Right cardiac atrium (tissue), 5 donors: ENCODE measurements at regions not wholly inside any gene's neighbourhood (a gene's known extent, or its start where the extent isn't known, plus 50 kb on each side); places are given as distances from the start of the nearest gene placed in this dataset.

Experiments
- ATAC-seq, 2 donors: fragments of 200-7000 bp; cut with Tn5 transposase; one replicate each; pipeline versions ENCODE4 v1.8.0 to v1.9.1; 2020; ENCODE audit warnings: moderate library complexity in 2 of 2, mild to moderate bottlenecking in 1 of 2
- DNase-seq, 3 donors: peaks; one replicate each; pipeline ENCODE4 v3.0.0-alpha.2; 2020
- H3K27ac ChIP-seq: one replicate; pipeline ENCODE4 v1.5.1; 2013; ENCODE audit warnings: mild to moderate bottlenecking, low read length, control low read depth, moderate library complexity
- H3K27me3 ChIP-seq: one replicate; pipeline ENCODE4 v1.6.1; 2013; ENCODE audit not compliant: control insufficient read depth, insufficient read depth
- H3K4me1 ChIP-seq: one replicate; pipeline ENCODE4 v1.6.1; 2013; ENCODE audit warnings: low read length; ENCODE audit not compliant: control insufficient read depth, insufficient read depth
- H3K4me3 ChIP-seq: one replicate; pipeline ENCODE4 v1.5.1; 2013; ENCODE audit warnings: low read length, control low read depth
- H3K9me3 ChIP-seq: one replicate; pipeline ENCODE4 v1.6.1; 2013; ENCODE audit warnings: low read length; ENCODE audit not compliant: control insufficient read depth
- WGBS: extraction: QIAGEN DNeasy Blood & Tissue Kit; methylation state at CpG from one replicate; pipeline ENCODE4 v1.1.7; 2013; 5-methylcytosine and 5-hydroxymethylcytosine counted together
- intact Hi-C, 4 donors: fragments of 100-400 bp; cut with DNase I; formaldehyde crosslinking; loops; one replicate each; pipeline versions ENCODE4 v1.11.0 to v1.14.0; 2022 to 2023
- donor health status: healthy with polysubstance abuse.
- donor health status: DM: no; HTN: yes; CAD: no.
- donor health status: DM: no; HTN: no; CAD: no.
- donor health status: DM: no; HTN: yes; CAD: no; lungs with severe emphysema.
- donor health status: DM: yes; HTN: yes; CAD: no.

GRCh38 chr5:98705841-98706240, 67.6 kb upstream of the RGMB start:
- Histone ChIP-seq H3K9me3 (no peaks in the 10 kb centered on the region), H3K27me3 (no peaks in the 10 kb centered on the region), H3K4me1 (no peaks in the 10 kb centered on the region), H3K4me3 (no peak overlapping the region), H3K27ac (no peak overlapping the region)
- WGBS = 85% methylated on average over 2 of the region's 2 CpGs
- intact Hi-C loops = no loop called here
- DNase-seq (no peak), ATAC-seq (no peak)

- intact Hi-C loops = no loop called here
- no peak overlapping the region for H3K4me3 ChIP-seq
- no peak for ATAC-seq
Observed at GRCh38 chr5:98709681-98710080, 63.8 kb upstream of the RGMB start.

GRCh38 chr5:98713027-98713426, 60.4 kb upstream of the RGMB start:
- H3K9me3 ChIP-seq = no peaks in the 10 kb centered on the region
- H3K4me1 ChIP-seq = no peaks in the 10 kb centered on the region
- DNase-seq (no peak), ATAC-seq (no peak)
- no peak overlapping the region for H3K4me3 ChIP-seq
- no peaks in the 10 kb centered on the region for H3K27me3 ChIP-seq
- intact Hi-C loops = no loop called here
- no peak overlapping the region for H3K27ac ChIP-seq

More at GRCh38 chr5:98709681-98710080, 63.8 kb upstream of the RGMB start:
- 49% methylated on average over 1 of the region's 1 CpG for WGBS
- Histone ChIP-seq H3K27ac (no peak overlapping the region), H3K4me1 (no peaks in the 10 kb centered on the region), H3K9me3 (no peaks in the 10 kb centered on the region), H3K27me3 (no peaks in the 10 kb centered on the region)
- DNase-seq = no peak

GRCh38 chr5:98713856-98714255, 59.6 kb upstream of the RGMB start:
- no peak for ATAC-seq
- no peaks in the 10 kb centered on the region for H3K4me1 ChIP-seq
- DNase-seq = no peak
- intact Hi-C loops = no loop called here
- no peaks in the 10 kb centered on the region for H3K27me3 ChIP-seq
- no peaks in the 10 kb centered on the region for H3K9me3 ChIP-seq
- H3K4me3 ChIP-seq = no peak overlapping the region
- H3K27ac ChIP-seq = no peak overlapping the region

- intact Hi-C loops = no loop called here
- 56% methylated on average over 3 of the region's 3 CpGs for WGBS
- no peaks in the 10 kb centered on the region for H3K4me1 ChIP-seq
- no peak overlapping the region for H3K27ac ChIP-seq
- ATAC-seq = no peak
- H3K9me3 ChIP-seq = no peaks in the 10 kb centered on the region
- H3K4me3 ChIP-seq = no peak overlapping the region
- no peaks in the 10 kb centered on the region for H3K27me3 ChIP-seq
- no peak for DNase-seq
Observed at GRCh38 chr5:98714710-98715288, 58.7 kb upstream of the RGMB start.

GRCh38 chr5:98721231-98721928, 52.1 kb upstream of the RGMB start:
- DNase-seq (no peak), ATAC-seq (no peak)
- Histone ChIP-seq H3K4me3 (no peak overlapping the region), H3K27ac (no peak overlapping the region), H3K4me1 (no peaks in the 10 kb centered on the region), H3K27me3 (no peaks in the 10 kb centered on the region), H3K9me3 (no peaks in the 10 kb centered on the region)
- 51% methylated on average over 1 of the region's 1 CpG for WGBS
- intact Hi-C loops = no loop called here

- ATAC-seq (no peak), DNase-seq (no peak)
- H3K9me3 ChIP-seq = no peaks in the 10 kb centered on the region
- no peaks in the 10 kb centered on the region for H3K4me1 ChIP-seq
- WGBS = 30% methylated on average over 2 of the region's 2 CpGs
- intact Hi-C loops = no loop called here
- no peak overlapping the region for H3K4me3 ChIP-seq
- H3K27me3 ChIP-seq = no peaks in the 10 kb centered on the region
- no peak overlapping the region for H3K27ac ChIP-seq
Observed at GRCh38 chr5:98722188-98722587, 51.3 kb upstream of the RGMB start.

- ATAC-seq (no peak), DNase-seq (no peak)
- no peaks in the 10 kb centered on the region for H3K4me1 ChIP-seq
- WGBS = 86% methylated on average over 2 of the region's 2 CpGs
- H3K4me3 ChIP-seq = no peak overlapping the region
- no peaks in the 10 kb centered on the region for H3K9me3 ChIP-seq
- intact Hi-C loops = no loop called here
- no peaks in the 10 kb centered on the region for H3K27me3 ChIP-seq
- H3K27ac ChIP-seq = no peak overlapping the region
Observed at GRCh38 chr5:98723061-98723460, 50.4 kb upstream of the RGMB start.
